ENCODE measurements at regions not wholly inside any gene's neighbourhood (a gene's known extent, or its start where the extent isn't known, plus 50 kb on each side); places are given as distances from the start of the nearest gene placed in this dataset.
"Not testable (repeated sequence)": the region's sequence is repeated elsewhere in the genome, so short reads cannot be mapped to it uniquely, and the experiment has no call there.

- no peaks in the 10 kb centered on the region for H3K27me3 ChIP-seq (ENCODE audit: control insufficient read depth, insufficient read depth, low read length)
- TF ChIP-seq CTCF (IDR thresholded peaks at IDR 0.05; ENCODE audit: insufficient read depth, low read length, poor library complexity, severe bottlenecking): no peak
- no peaks in the 10 kb centered on the region for H3K36me3 ChIP-seq (ENCODE audit: control insufficient read depth, insufficient read depth, low read length)
- no peak overlapping the region for H3K4me3 ChIP-seq (ENCODE audit: low read depth, low read length)
- no peak for DNase-seq (ENCODE audit: low read depth)
Measured at GRCh38 chr12:46572644-46573346, 200.2 kb upstream of the SLC38A2 start.

- no peak for TF ChIP-seq CTCF (IDR thresholded peaks at IDR 0.05; ENCODE audit: insufficient read depth, low read length, poor library complexity, severe bottlenecking)
- DNase-seq (ENCODE audit: low read depth): no peak
- H3K4me3 ChIP-seq (ENCODE audit: low read depth, low read length): no peak overlapping the region
- H3K27me3 ChIP-seq (ENCODE audit: control insufficient read depth, insufficient read depth, low read length): no peaks in the 10 kb centered on the region
- no peaks in the 10 kb centered on the region for H3K36me3 ChIP-seq (ENCODE audit: control insufficient read depth, insufficient read depth, low read length)
Measured at GRCh38 chr12:46571608-46572007, 199.0 kb upstream of the SLC38A2 start.

GRCh38 chr12:46569826-46570439 is 197.4 kb upstream of the SLC38A2 start:
- H3K27me3 ChIP-seq (ENCODE audit: control insufficient read depth, insufficient read depth, low read length): no peaks in the 10 kb centered on the region
- H3K36me3 ChIP-seq (ENCODE audit: control insufficient read depth, insufficient read depth, low read length): no peaks in the 10 kb centered on the region
- TF ChIP-seq CTCF (IDR thresholded peaks at IDR 0.05; ENCODE audit: insufficient read depth, low read length, poor library complexity, severe bottlenecking): no peak
- DNase-seq (ENCODE audit: low read depth): no peak
- H3K4me3 ChIP-seq (ENCODE audit: low read depth, low read length): no peak overlapping the region

- Histone ChIP-seq H3K4me3 (ENCODE audit: low read depth, low read length) (no peak overlapping the region), H3K27me3 (ENCODE audit: control insufficient read depth, insufficient read depth, low read length) (no peaks in the 10 kb centered on the region), H3K36me3 (ENCODE audit: control insufficient read depth, insufficient read depth, low read length) (no peaks in the 10 kb centered on the region)
- no peak for DNase-seq (ENCODE audit: low read depth)
- no peak for TF ChIP-seq CTCF (IDR thresholded peaks at IDR 0.05; ENCODE audit: insufficient read depth, low read length, poor library complexity, severe bottlenecking)
Measured at GRCh38 chr12:46567667-46568066, 195.1 kb upstream of the SLC38A2 start.

GRCh38 chr12:46562625-46563225 is 190.2 kb upstream of the SLC38A2 start:
- peak; percentile 92 for DNase-seq (ENCODE audit: low read depth)
- Histone ChIP-seq H3K27me3 (ENCODE audit: control insufficient read depth, insufficient read depth, low read length) (no peaks in the 10 kb centered on the region), H3K4me3 (ENCODE audit: low read depth, low read length) (no peak overlapping the region), H3K36me3 (ENCODE audit: control insufficient read depth, insufficient read depth, low read length) (no peaks in the 10 kb centered on the region)
- no peak for TF ChIP-seq CTCF (IDR thresholded peaks at IDR 0.05; ENCODE audit: insufficient read depth, low read length, poor library complexity, severe bottlenecking)

- DNase-seq (ENCODE audit: low read depth); H3K4me3 ChIP-seq (ENCODE audit: low read depth, low read length); H3K36me3 ChIP-seq (ENCODE audit: control insufficient read depth, insufficient read depth, low read length); H3K27me3 ChIP-seq (ENCODE audit: control insufficient read depth, insufficient read depth, low read length): not testable (repeated sequence)
Measured at GRCh38 chr12:46561769-46562624, 189.4 kb upstream of the SLC38A2 start.

Data from kidney epithelial cell (primary cell).